Right lobe of liver (tissue), 4 donors: ENCODE measurements at regions not wholly inside any gene's neighbourhood (a gene's known extent, or its start where the extent isn't known, plus 50 kb on each side); places are given as distances from the start of the nearest gene placed in this dataset.

Experiments used
- CTCF ChIP-seq, 4 donors: fragments of 200-600 bp in 3 of 4; fragments of 450-650 bp in 1 of 4; IDR thresholded peaks; one replicate each; pipeline versions ENCODE4 v1.5.1 to v1.8.0; 2016 to 2022; ENCODE audit warnings: antibody characterized with exemption in 4 of 4, mild to moderate bottlenecking in 2 of 4
- POLR2A ChIP-seq: fragments of 450-650 bp; IDR thresholded peaks from one replicate; pipeline ENCODE4 v1.6.1; 2017; ENCODE audit warnings: antibody characterized with exemption, mild to moderate bottlenecking
- donor health status: DM: no; HTN: no; CAD: no.
- donor health status: DM: no; HTN: no; CAD: no.
- donor health status: DM: no; HTN: yes; CAD: no.

GRCh38 chr10:9811601-9812000, 1206.1 kb upstream of the CELF2 start:
- TF ChIP-seq POLR2A (no peak), CTCF (IDR thresholded peaks at IDR 0.05) (no peak)
